ENCODE measurements at regions not wholly inside any gene's neighbourhood (a gene's known extent, or its start where the extent isn't known, plus 50 kb on each side); places are given as distances from the start of the nearest gene placed in this dataset.

DNA sequence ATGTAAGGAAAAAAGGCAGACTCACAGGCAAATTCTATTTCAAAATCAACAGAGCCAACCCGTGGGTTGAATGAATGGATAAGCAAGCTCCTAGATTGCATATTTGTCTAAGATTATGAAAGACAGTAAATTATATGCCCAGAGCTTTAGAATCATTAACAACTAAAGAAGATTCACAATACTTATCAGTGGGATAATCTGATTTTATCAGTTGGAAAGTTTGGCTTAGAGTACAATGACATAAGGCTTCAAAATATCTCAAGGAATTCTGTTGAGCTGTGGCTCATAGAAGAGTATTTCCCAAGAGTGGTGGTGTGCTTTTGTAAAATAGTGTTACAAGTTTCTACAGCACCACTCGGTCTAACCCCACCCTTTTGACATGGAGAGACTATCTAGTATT lies 85.5 kb downstream of the ADAMTS1 start:
- POLR2A ChIA-PET = no interaction called here
- Histone ChIP-seq H3K27ac (ENCODE audit: extremely low read depth, low read depth, low read length) (no peak overlapping the region), H3K9me3 (ENCODE audit: control insufficient read depth, insufficient read depth, low read depth, low read length) (no peaks in the 10 kb centered on the region), H3K4me3 (ENCODE audit: low read depth, low read length) (no peak overlapping the region), H3K4me1 (ENCODE audit: control insufficient read depth, insufficient read depth, low read length) (no peaks in the 10 kb centered on the region), H3K36me3 (ENCODE audit: control insufficient read depth in 2 of 2, insufficient read depth in 1 of 2, low read length in 2 of 2) (no peaks in the 10 kb centered on the region)
- no peak for TF ChIP-seq ZNF544 (tag by site-specific recombination; IDR thresholded peaks at IDR 0.05)
- CTCF ChIA-PET = no interaction called here

DNA sequence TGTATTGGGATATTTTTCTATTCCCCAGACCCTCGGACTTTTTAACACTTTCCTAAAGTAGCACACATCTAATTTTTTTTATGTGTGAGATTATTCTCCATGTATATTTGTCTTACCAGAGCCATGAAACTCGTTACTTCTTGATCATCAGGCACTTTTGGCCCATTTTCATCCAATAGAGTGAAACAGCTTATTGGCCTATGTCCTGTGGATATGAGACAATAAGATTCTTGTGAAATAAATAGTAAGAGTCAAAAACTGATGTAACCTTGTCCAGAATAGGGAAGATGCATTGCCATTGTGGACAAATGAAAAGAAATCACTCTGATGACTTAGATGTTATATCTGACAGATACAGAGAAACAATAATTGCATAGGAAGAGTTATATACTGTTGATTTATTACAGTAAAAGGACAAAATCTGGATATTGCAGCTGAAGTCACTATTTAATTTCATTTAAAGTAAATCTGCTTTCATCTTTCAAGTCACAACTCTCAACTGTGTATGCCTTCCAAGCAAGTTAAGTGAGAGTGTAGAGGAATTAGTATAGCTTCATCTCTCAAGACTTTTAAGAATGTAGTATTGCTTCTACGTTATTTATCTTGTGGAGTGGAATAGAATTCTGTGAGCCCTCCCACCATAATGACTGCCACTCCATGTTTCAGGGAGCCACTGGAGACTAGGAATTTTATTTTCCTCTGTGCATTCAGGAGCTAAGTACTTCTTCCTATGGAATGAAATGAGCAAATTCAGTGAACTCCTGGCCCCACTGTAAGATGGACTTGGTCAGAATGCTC lies 86.9 kb downstream of the ADAMTS1 start:
- Histone ChIP-seq H3K4me1 (ENCODE audit: control insufficient read depth, insufficient read depth, low read length) (no peaks in the 10 kb centered on the region), H3K9me3 (ENCODE audit: control insufficient read depth, insufficient read depth, low read depth, low read length) (no peaks in the 10 kb centered on the region), H3K4me3 (ENCODE audit: low read depth, low read length) (no peak overlapping the region), H3K36me3 (ENCODE audit: control insufficient read depth in 2 of 2, insufficient read depth in 1 of 2, low read length in 2 of 2) (no peaks in the 10 kb centered on the region), H3K27ac (ENCODE audit: extremely low read depth, low read depth, low read length) (no peak overlapping the region)
- ChIA-PET POLR2A (no interaction called here), CTCF (interaction anchor here (0.5 to 1.6 kb wide), 8 partner anchors 9 to 954 kb away, joined by 3 to 5 read pairs (median 4); no protein-coding TSS in a partner anchor)
- no peak for TF ChIP-seq ZNF571 (tag by site-specific recombination; IDR thresholded peaks at IDR 0.05)
- no peak for TF ChIP-seq ZFP3 (tag by site-specific recombination; IDR thresholded peaks at IDR 0.05; ENCODE audit: low read depth)
- TF ChIP-seq SETDB1 (IDR thresholded peaks at IDR 0.05; ENCODE audit: insufficient read length, low read length) = no peak
- TF ChIP-seq ZNF707 (tag by site-specific recombination; IDR thresholded peaks at IDR 0.05) = no peak
- TF ChIP-seq, protein P1, sequence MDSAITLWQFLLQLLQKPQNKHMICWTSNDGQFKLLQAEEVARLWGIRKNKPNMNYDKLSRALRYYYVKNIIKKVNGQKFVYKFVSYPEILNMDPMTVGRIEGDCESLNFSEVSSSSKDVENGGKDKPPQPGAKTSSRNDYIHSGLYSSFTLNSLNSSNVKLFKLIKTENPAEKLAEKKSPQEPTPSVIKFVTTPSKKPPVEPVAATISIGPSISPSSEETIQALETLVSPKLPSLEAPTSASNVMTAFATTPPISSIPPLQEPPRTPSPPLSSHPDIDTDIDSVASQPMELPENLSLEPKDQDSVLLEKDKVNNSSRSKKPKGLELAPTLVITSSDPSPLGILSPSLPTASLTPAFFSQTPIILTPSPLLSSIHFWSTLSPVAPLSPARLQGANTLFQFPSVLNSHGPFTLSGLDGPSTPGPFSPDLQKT (IDR thresholded peaks at IDR 0.05; ENCODE audit: borderline replicate concordance, low read depth, low read length) = no peak
- no peak for TF ChIP-seq ZNF792 (tag by site-specific recombination; IDR thresholded peaks at IDR 0.05)
- TF ChIP-seq, protein P2, sequence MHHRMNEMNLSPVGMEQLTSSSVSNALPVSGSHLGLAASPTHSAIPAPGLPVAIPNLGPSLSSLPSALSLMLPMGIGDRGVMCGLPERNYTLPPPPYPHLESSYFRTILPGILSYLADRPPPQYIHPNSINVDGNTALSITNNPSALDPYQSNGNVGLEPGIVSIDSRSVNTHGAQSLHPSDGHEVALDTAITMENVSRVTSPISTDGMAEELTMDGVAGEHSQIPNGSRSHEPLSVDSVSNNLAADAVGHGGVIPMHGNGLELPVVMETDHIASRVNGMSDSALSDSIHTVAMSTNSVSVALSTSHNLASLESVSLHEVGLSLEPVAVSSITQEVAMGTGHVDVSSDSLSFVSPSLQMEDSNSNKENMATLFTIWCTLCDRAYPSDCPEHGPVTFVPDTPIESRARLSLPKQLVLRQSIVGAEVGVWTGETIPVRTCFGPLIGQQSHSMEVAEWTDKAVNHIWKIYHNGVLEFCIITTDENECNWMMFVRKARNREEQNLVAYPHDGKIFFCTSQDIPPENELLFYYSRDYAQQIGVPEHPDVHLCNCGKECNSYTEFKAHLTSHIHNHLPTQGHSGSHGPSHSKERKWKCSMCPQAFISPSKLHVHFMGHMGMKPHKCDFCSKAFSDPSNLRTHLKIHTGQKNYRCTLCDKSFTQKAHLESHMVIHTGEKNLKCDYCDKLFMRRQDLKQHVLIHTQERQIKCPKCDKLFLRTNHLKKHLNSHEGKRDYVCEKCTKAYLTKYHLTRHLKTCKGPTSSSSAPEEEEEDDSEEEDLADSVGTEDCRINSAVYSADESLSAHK (tag by site-specific recombination; IDR thresholded peaks at IDR 0.05) = no peak
- TF ChIP-seq, protein P3, sequence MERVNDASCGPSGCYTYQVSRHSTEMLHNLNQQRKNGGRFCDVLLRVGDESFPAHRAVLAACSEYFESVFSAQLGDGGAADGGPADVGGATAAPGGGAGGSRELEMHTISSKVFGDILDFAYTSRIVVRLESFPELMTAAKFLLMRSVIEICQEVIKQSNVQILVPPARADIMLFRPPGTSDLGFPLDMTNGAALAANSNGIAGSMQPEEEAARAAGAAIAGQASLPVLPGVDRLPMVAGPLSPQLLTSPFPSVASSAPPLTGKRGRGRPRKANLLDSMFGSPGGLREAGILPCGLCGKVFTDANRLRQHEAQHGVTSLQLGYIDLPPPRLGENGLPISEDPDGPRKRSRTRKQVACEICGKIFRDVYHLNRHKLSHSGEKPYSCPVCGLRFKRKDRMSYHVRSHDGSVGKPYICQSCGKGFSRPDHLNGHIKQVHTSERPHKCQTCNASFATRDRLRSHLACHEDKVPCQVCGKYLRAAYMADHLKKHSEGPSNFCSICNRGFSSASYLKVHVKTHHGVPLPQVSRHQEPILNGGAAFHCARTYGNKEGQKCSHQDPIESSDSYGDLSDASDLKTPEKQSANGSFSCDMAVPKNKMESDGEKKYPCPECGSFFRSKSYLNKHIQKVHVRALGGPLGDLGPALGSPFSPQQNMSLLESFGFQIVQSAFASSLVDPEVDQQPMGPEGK (tag by site-specific recombination; IDR thresholded peaks at IDR 0.05) = no peak
- TF ChIP-seq ZNF600 (tag by site-specific recombination; IDR thresholded peaks at IDR 0.05) = no peak

DNA sequence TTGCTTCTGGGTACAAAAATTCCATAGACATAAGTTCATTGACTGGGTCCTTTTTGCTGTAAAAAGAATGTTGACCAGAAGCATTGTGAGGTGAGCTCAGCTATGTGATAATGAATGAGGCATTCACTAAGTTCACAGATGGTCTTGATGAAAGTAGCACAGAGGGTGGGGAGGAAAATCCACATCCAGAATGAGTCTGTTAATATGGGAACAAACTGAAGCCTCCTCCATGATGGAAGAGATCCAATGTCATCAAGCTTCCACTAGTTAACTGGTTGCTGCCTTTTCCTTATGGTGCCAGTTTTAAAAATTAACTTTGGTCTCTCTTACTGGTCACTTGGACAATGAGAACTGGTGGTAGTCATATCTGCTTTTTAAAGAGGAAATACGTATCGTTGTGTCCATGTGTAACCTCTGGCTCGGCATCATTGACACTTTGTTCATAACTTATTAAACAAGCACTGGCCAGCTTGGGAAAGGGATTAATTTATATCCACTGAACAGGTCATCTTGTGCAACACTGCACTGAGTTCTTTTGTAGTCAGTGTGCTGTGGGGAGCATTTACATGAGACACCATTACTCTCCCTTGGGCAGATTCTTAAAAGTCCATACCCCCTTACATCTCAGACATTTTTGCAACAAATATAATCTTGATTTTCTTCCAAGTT lies 88.6 kb downstream of the ADAMTS1 start:
- ChIA-PET POLR2A (interaction anchor here (2.0 kb wide), 1 partner anchor 88 kb away, joined by 8 read pairs; no protein-coding TSS in a partner anchor), CTCF (interaction anchor here (0.6 to 2.2 kb wide), 6 partner anchors 7 to 24 kb away, joined by 3 to 13 read pairs (median 4); no protein-coding TSS in a partner anchor)
- Histone ChIP-seq H3K27ac (ENCODE audit: extremely low read depth, low read depth, low read length) (no peak overlapping the region), H3K4me3 (ENCODE audit: low read depth, low read length) (no peak overlapping the region), H3K9me3 (ENCODE audit: control insufficient read depth, insufficient read depth, low read depth, low read length) (no peaks in the 10 kb centered on the region), H3K4me1 (ENCODE audit: control insufficient read depth, insufficient read depth, low read length) (no peaks in the 10 kb centered on the region), H3K36me3 (ENCODE audit: control insufficient read depth in 2 of 2, insufficient read depth in 1 of 2, low read length in 2 of 2) (no peaks in the 10 kb centered on the region)
- TF ChIP-seq ZNF184 (tag by site-specific recombination; IDR thresholded peaks at IDR 0.05) (no peak), ZNF248 (tag by site-specific recombination; IDR thresholded peaks at IDR 0.05) (no peak)
- TF ChIP-seq, protein P4, sequence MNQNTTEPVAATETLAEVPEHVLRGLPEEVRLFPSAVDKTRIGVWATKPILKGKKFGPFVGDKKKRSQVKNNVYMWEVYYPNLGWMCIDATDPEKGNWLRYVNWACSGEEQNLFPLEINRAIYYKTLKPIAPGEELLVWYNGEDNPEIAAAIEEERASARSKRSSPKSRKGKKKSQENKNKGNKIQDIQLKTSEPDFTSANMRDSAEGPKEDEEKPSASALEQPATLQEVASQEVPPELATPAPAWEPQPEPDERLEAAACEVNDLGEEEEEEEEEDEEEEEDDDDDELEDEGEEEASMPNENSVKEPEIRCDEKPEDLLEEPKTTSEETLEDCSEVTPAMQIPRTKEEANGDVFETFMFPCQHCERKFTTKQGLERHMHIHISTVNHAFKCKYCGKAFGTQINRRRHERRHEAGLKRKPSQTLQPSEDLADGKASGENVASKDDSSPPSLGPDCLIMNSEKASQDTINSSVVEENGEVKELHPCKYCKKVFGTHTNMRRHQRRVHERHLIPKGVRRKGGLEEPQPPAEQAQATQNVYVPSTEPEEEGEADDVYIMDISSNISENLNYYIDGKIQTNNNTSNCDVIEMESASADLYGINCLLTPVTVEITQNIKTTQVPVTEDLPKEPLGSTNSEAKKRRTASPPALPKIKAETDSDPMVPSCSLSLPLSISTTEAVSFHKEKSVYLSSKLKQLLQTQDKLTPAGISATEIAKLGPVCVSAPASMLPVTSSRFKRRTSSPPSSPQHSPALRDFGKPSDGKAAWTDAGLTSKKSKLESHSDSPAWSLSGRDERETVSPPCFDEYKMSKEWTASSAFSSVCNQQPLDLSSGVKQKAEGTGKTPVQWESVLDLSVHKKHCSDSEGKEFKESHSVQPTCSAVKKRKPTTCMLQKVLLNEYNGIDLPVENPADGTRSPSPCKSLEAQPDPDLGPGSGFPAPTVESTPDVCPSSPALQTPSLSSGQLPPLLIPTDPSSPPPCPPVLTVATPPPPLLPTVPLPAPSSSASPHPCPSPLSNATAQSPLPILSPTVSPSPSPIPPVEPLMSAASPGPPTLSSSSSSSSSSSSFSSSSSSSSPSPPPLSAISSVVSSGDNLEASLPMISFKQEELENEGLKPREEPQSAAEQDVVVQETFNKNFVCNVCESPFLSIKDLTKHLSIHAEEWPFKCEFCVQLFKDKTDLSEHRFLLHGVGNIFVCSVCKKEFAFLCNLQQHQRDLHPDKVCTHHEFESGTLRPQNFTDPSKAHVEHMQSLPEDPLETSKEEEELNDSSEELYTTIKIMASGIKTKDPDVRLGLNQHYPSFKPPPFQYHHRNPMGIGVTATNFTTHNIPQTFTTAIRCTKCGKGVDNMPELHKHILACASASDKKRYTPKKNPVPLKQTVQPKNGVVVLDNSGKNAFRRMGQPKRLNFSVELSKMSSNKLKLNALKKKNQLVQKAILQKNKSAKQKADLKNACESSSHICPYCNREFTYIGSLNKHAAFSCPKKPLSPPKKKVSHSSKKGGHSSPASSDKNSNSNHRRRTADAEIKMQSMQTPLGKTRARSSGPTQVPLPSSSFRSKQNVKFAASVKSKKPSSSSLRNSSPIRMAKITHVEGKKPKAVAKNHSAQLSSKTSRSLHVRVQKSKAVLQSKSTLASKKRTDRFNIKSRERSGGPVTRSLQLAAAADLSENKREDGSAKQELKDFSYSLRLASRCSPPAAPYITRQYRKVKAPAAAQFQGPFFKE (tag by site-specific recombination; IDR thresholded peaks at IDR 0.05; ENCODE audit: borderline replicate concordance) = no peak
